BJ (cell line): ENCODE measurements at regions not wholly inside any gene's neighbourhood (a gene's known extent, or its start where the extent isn't known, plus 50 kb on each side); places are given as distances from the start of the nearest gene placed in this dataset.

Experiments
- CTCF ChIA-PET: fragments of 350-600 bp; formaldehyde crosslinking; extraction: SDS; loops from one replicate; lab custom pipeline; 2021; ENCODE audit warnings: antibody characterized with exemption, inconsistent platforms; lab: Yijun Ruan, JAX
- POLR2A ChIA-PET: fragments of 300-600 bp; sonication (Branson Sonifier 250); formaldehyde crosslinking; extraction: SDS; loops from one replicate; lab custom pipeline; 2021; ENCODE audit warnings: antibody characterized with exemption; lab: Charles Lee
- DNase-seq: peaks from one replicate; pipeline ENCODE4 v3.0.0-alpha.2; 2011; ENCODE audit warnings: low read depth
- H3K27me3 ChIP-seq: 2 replicates; pipeline ENCODE4 v1.6.0; 2011; ENCODE audit warnings: low read length; ENCODE audit not compliant: control insufficient read depth, insufficient read depth
- H3K36me3 ChIP-seq: 2 replicates; pipeline ENCODE4 v1.5.1; 2011; ENCODE audit warnings: low read length; ENCODE audit not compliant: control insufficient read depth, insufficient read depth
- H3K4me3 ChIP-seq: 2 replicates; pipeline ENCODE4 v1.5.1; 2011; ENCODE audit warnings: low read depth, mild to moderate bottlenecking, control low read depth, low read length
- CTCF ChIP-seq: IDR thresholded peaks from 2 replicates; pipeline ENCODE4 v1.5.1; 2011; ENCODE audit warnings: low read depth, mild to moderate bottlenecking, control low read depth, inconsistent platforms, low read length, moderate library complexity; ENCODE audit not compliant: insufficient read depth

- no peak for DNase-seq
- Histone ChIP-seq H3K27me3 (no peaks in the 10 kb centered on the region), H3K36me3 (no peaks in the 10 kb centered on the region), H3K4me3 (no peak overlapping the region)
- no peak for TF ChIP-seq CTCF
- ChIA-PET CTCF (no interaction called here), POLR2A (no interaction called here)
Measured at GRCh38 chr11:109729761-109730160, 307.8 kb downstream of the C11orf87 start.

DNA sequence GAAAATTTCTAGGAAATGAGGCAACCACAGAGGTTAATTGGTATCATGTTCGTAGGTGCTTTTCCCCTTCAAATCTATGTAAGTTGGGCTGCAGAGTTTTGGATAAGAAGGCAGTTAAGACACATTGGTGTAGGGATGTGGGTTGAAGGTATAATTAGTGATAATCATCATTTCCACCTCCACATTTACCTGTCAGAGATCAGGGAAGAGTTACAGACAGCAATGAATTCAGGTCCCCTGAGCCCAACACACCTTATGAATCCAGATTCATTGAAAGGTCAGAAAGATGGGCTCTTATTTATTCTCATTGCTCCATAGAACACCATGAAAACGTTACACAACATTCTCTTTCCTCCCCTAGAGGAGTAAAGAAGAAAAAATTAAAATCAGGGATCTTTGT is 308.7 kb downstream of the C11orf87 start:
- TF ChIP-seq CTCF = no peak
- H3K4me3 ChIP-seq = no peak overlapping the region
- no peak for DNase-seq
- ChIA-PET POLR2A (no interaction called here), CTCF (no interaction called here)
- H3K27me3 ChIP-seq = no peaks in the 10 kb centered on the region
- no peaks in the 10 kb centered on the region for H3K36me3 ChIP-seq

DNA sequence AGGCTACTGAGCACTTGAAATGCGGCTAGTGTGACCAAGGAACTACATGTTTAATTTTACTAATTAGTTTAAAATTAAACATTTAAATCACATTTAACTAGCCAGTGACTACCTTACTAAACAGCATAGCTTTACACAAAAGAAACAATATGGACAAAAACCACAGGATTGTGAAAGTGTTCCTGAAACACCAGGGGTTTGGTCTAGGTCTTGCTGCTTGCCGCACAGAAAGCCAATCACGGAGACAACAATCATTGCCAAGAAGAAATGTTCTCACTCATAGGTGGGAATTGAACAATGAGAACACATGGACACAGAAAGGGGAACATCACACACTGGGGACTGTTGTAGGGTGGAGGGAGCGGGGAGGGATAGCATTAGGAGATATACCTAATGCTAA is 309.5 kb downstream of the C11orf87 start:
- CTCF ChIA-PET = no interaction called here
- H3K36me3 ChIP-seq = no peaks in the 10 kb centered on the region

DNA sequence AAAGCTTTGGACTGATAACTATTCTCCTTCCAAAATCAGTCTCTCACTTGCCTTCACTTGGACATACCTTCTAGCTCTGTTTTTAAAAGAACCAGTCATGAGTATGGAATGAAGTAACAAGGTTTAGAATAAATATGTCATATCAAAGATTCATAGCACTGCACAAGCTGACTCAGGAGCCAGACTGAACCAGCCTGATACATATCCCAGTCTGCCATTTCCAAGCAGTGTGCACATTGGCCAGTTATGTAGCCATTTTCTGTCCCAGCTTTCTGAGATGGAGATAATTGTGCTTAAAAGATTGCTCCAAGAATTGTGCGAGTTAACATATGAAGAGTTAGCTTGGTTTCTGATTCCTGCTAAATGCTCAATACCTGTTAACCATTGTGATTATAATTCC is 311.3 kb downstream of the C11orf87 start:
- POLR2A ChIA-PET = no interaction called here
- no peak for DNase-seq
- Histone ChIP-seq H3K27me3 (no peaks in the 10 kb centered on the region), H3K4me3 (no peak overlapping the region), H3K36me3 (no peaks in the 10 kb centered on the region)
- TF ChIP-seq CTCF = no peak
- CTCF ChIA-PET = no interaction called here

More for the DNA sequence above, 309.5 kb downstream of the C11orf87 start:
- POLR2A ChIA-PET = no interaction called here
- no peak for DNase-seq
- Histone ChIP-seq H3K27me3 (no peaks in the 10 kb centered on the region), H3K4me3 (no peak overlapping the region)
- TF ChIP-seq CTCF = no peak

- no peak for DNase-seq
- POLR2A ChIA-PET = no interaction called here
Measured at GRCh38 chr11:109734566-109734965, 312.6 kb downstream of the C11orf87 start.

More at GRCh38 chr11:109734566-109734965, 312.6 kb downstream of the C11orf87 start:
- no peaks in the 10 kb centered on the region for H3K27me3 ChIP-seq
- H3K36me3 ChIP-seq = no peaks in the 10 kb centered on the region
- H3K4me3 ChIP-seq = no peak overlapping the region
- no peak for TF ChIP-seq CTCF
- CTCF ChIA-PET = interaction anchor here (0.6 kb wide), 2 partner anchors 43 to 388 kb away, joined by 3 read pairs; no protein-coding TSS in a partner anchor
